Stimulated activated memory B cell treated with anti-CD40 and anti-IgM and Interleukin-4, amounts not matched to agents 10 μg/mL and 1 μg/mL and 100 μg/mL, for 72 hours (primary cell): ENCODE measurements at regions not wholly inside any gene's neighbourhood (a gene's known extent, or its start where the extent isn't known, plus 50 kb on each side); places are given as distances from the start of the nearest gene placed in this dataset.
"Not testable (repeated sequence)": the region's sequence is repeated elsewhere in the genome, so short reads cannot be mapped to it uniquely, and the experiment has no call there.

ENCODE experiments used
- ATAC-seq: fragments of 150-1000 bp; cut with Tn5 transposase; 2 replicates; pipeline ENCODE4 v1.10.0; 2021
- H3K27ac Mint-ChIP-seq: one replicate; pipeline ENCODE4 v1.8.0; 2022; ENCODE audit warnings: mild to moderate bottlenecking, mixed read lengths
- H3K27me3 Mint-ChIP-seq: one replicate; pipeline ENCODE4 v1.8.0; 2022; ENCODE audit warnings: mixed read lengths
- H3K36me3 Mint-ChIP-seq: one replicate; pipeline ENCODE4 v1.8.0; 2022; ENCODE audit warnings: mixed read lengths
- H3K4me1 Mint-ChIP-seq: one replicate; pipeline ENCODE4 v1.8.0; 2022; ENCODE audit warnings: mixed read lengths
- H3K4me3 Mint-ChIP-seq: one replicate; pipeline ENCODE4 v1.8.0; 2022; ENCODE audit warnings: mild to moderate bottlenecking, moderate library complexity, mixed read lengths
- H3K9me3 Mint-ChIP-seq: one replicate; pipeline ENCODE4 v1.8.0; 2022; ENCODE audit warnings: mixed read lengths

- H3K4me1 Mint-ChIP-seq = no peaks in the 10 kb centered on the region
- ATAC-seq = no peak
- H3K4me3 Mint-ChIP-seq = no peak overlapping the region
- H3K9me3 Mint-ChIP-seq = peaks cover 8% of the 10 kb centered on the region
- no peaks in the 10 kb centered on the region for H3K36me3 Mint-ChIP-seq
- H3K27me3 Mint-ChIP-seq = no peaks in the 10 kb centered on the region
- no peak overlapping the region for H3K27ac Mint-ChIP-seq
Measured at GRCh38 chr5:104023739-104024138, 461.1 kb upstream of the NUDT12 start.

- peaks cover 6% of the 10 kb centered on the region for H3K9me3 Mint-ChIP-seq
- H3K27ac Mint-ChIP-seq = no peak overlapping the region
- H3K27me3 Mint-ChIP-seq = no peaks in the 10 kb centered on the region
- H3K4me3 Mint-ChIP-seq = no peak overlapping the region
- no peak for ATAC-seq
- no peaks in the 10 kb centered on the region for H3K4me1 Mint-ChIP-seq
- H3K36me3 Mint-ChIP-seq = no peaks in the 10 kb centered on the region
Measured at GRCh38 chr5:104019956-104020355, 457.4 kb upstream of the NUDT12 start.

GRCh38 chr5:104018299-104018698 is 455.7 kb upstream of the NUDT12 start:
- no peaks in the 10 kb centered on the region for H3K4me1 Mint-ChIP-seq
- no peak overlapping the region for H3K4me3 Mint-ChIP-seq
- no peak for ATAC-seq
- H3K27me3 Mint-ChIP-seq = no peaks in the 10 kb centered on the region
- peaks cover 3% of the 10 kb centered on the region for H3K9me3 Mint-ChIP-seq
- H3K27ac Mint-ChIP-seq = no peak overlapping the region
- no peaks in the 10 kb centered on the region for H3K36me3 Mint-ChIP-seq

GRCh38 chr5:104016646-104017045 is 454.1 kb upstream of the NUDT12 start:
- no peak for ATAC-seq
- Mint-ChIP-seq H3K4me3 (no peak overlapping the region), H3K27me3 (no peaks in the 10 kb centered on the region), H3K27ac (no peak overlapping the region), H3K4me1 (no peaks in the 10 kb centered on the region), H3K9me3 (peaks cover 3% of the 10 kb centered on the region), H3K36me3 (no peaks in the 10 kb centered on the region)

- H3K4me3 Mint-ChIP-seq = no peak overlapping the region
- no peak for ATAC-seq
- peaks cover 3% of the 10 kb centered on the region for H3K9me3 Mint-ChIP-seq
- no peaks in the 10 kb centered on the region for H3K27me3 Mint-ChIP-seq
- no peak overlapping the region for H3K27ac Mint-ChIP-seq
- no peaks in the 10 kb centered on the region for H3K4me1 Mint-ChIP-seq
- no peaks in the 10 kb centered on the region for H3K36me3 Mint-ChIP-seq
Measured at GRCh38 chr5:104015765-104016164, 453.2 kb upstream of the NUDT12 start.

- not testable (repeated sequence) for H3K9me3 Mint-ChIP-seq, H3K4me1 Mint-ChIP-seq, H3K4me3 Mint-ChIP-seq, H3K36me3 Mint-ChIP-seq, ATAC-seq, H3K27ac Mint-ChIP-seq, H3K27me3 Mint-ChIP-seq
Measured at GRCh38 chr5:104002783-104003182, 440.2 kb upstream of the NUDT12 start.

- Mint-ChIP-seq H3K4me3 (no peak overlapping the region), H3K9me3 (no peaks in the 10 kb centered on the region), H3K27me3 (no peaks in the 10 kb centered on the region), H3K27ac (no peak overlapping the region), H3K4me1 (no peaks in the 10 kb centered on the region), H3K36me3 (no peaks in the 10 kb centered on the region)
- ATAC-seq = no peak
Measured at GRCh38 chr5:104001136-104001535, 438.5 kb upstream of the NUDT12 start.

- ATAC-seq = no peak
- Mint-ChIP-seq H3K9me3 (peaks cover 3% of the 10 kb centered on the region), H3K27me3 (no peaks in the 10 kb centered on the region), H3K4me3 (no peak overlapping the region), H3K36me3 (no peaks in the 10 kb centered on the region), H3K4me1 (no peaks in the 10 kb centered on the region), H3K27ac (no peak overlapping the region)
Measured at GRCh38 chr5:103993031-103993430, 430.4 kb upstream of the NUDT12 start.

GRCh38 chr5:103990064-103990463 is 427.5 kb upstream of the NUDT12 start:
- Mint-ChIP-seq H3K4me3 (no peak overlapping the region), H3K27ac (no peak overlapping the region), H3K36me3 (no peaks in the 10 kb centered on the region), H3K9me3 (peaks cover 3% of the 10 kb centered on the region), H3K27me3 (no peaks in the 10 kb centered on the region), H3K4me1 (no peaks in the 10 kb centered on the region)
- ATAC-seq = no peak

GRCh38 chr5:103981592-103981991 is 419.0 kb upstream of the NUDT12 start:
- H3K9me3 Mint-ChIP-seq = peaks cover 6% of the 10 kb centered on the region
- H3K36me3 Mint-ChIP-seq = no peaks in the 10 kb centered on the region
- H3K4me1 Mint-ChIP-seq = no peaks in the 10 kb centered on the region
- H3K27me3 Mint-ChIP-seq = no peaks in the 10 kb centered on the region
- ATAC-seq = no peak
- no peak overlapping the region for H3K4me3 Mint-ChIP-seq
- no peak overlapping the region for H3K27ac Mint-ChIP-seq

- H3K27me3 Mint-ChIP-seq = no peaks in the 10 kb centered on the region
- no peaks in the 10 kb centered on the region for H3K36me3 Mint-ChIP-seq
- H3K27ac Mint-ChIP-seq = no peak overlapping the region
- no peak overlapping the region for H3K4me3 Mint-ChIP-seq
- H3K4me1 Mint-ChIP-seq = no peaks in the 10 kb centered on the region
- peak; percentile 20 for ATAC-seq
- peaks cover 17% of the 10 kb centered on the region for H3K9me3 Mint-ChIP-seq
Measured at GRCh38 chr5:103973669-103974068, 411.1 kb upstream of the NUDT12 start.

- not testable (repeated sequence) for H3K27ac Mint-ChIP-seq, H3K36me3 Mint-ChIP-seq, H3K4me1 Mint-ChIP-seq, H3K27me3 Mint-ChIP-seq, H3K4me3 Mint-ChIP-seq, ATAC-seq
- peaks cover 11% of the 10 kb centered on the region for H3K9me3 Mint-ChIP-seq
Measured at GRCh38 chr5:103966295-103966694, 403.7 kb upstream of the NUDT12 start.

- Mint-ChIP-seq H3K27ac (no peak overlapping the region), H3K4me1 (no peaks in the 10 kb centered on the region), H3K27me3 (no peaks in the 10 kb centered on the region), H3K4me3 (no peak overlapping the region), H3K36me3 (no peaks in the 10 kb centered on the region), H3K9me3 (peaks cover 3% of the 10 kb centered on the region)
- no peak for ATAC-seq
Measured at GRCh38 chr5:103962023-103962422, 399.4 kb upstream of the NUDT12 start.

GRCh38 chr5:103953601-103954382 is 391.2 kb upstream of the NUDT12 start:
- no peak overlapping the region for H3K27ac Mint-ChIP-seq
- no peak overlapping the region for H3K4me3 Mint-ChIP-seq
- no peaks in the 10 kb centered on the region for H3K27me3 Mint-ChIP-seq
- H3K9me3 Mint-ChIP-seq = peaks cover 3% of the 10 kb centered on the region
- H3K4me1 Mint-ChIP-seq = no peaks in the 10 kb centered on the region
- H3K36me3 Mint-ChIP-seq = no peaks in the 10 kb centered on the region
- ATAC-seq = peak; percentile 44

- Mint-ChIP-seq H3K36me3 (no peaks in the 10 kb centered on the region), H3K4me3 (no peak overlapping the region), H3K9me3 (no peaks in the 10 kb centered on the region), H3K27ac (no peak overlapping the region), H3K4me1 (no peaks in the 10 kb centered on the region), H3K27me3 (no peaks in the 10 kb centered on the region)
- no peak for ATAC-seq
Measured at GRCh38 chr5:103951776-103952175, 389.2 kb upstream of the NUDT12 start.

- H3K4me1 Mint-ChIP-seq = no peaks in the 10 kb centered on the region
- no peak overlapping the region for H3K27ac Mint-ChIP-seq
- ATAC-seq = no peak
- no peaks in the 10 kb centered on the region for H3K36me3 Mint-ChIP-seq
- H3K27me3 Mint-ChIP-seq = no peaks in the 10 kb centered on the region
- no peaks in the 10 kb centered on the region for H3K9me3 Mint-ChIP-seq
- H3K4me3 Mint-ChIP-seq = no peak overlapping the region
Measured at GRCh38 chr5:103943230-103943629, 380.6 kb upstream of the NUDT12 start.
